Vagina (tissue), 2 donors: ENCODE measurements at regions not wholly inside any gene's neighbourhood (a gene's known extent, or its start where the extent isn't known, plus 50 kb on each side); places are given as distances from the start of the nearest gene placed in this dataset.

Source experiments
- POLR2AphosphoS5 ChIP-seq, 2 donors: sonication (generic); formaldehyde crosslinking; IDR thresholded peaks; one replicate each; pipeline ENCODE4 v1.9.0; 2017; ENCODE audit warnings: antibody characterized with exemption in 2 of 2, mild to moderate bottlenecking in 2 of 2, low read depth in 1 of 2; ENCODE audit not compliant: insufficient read depth in 1 of 2
- TF ChIP-seq, protein P1 (sequence below), 3 experiments: fragments of 450-650 bp in 2 of 3; fragments of 200-600 bp in 1 of 3; sonication (generic) in 1 of 3; IDR thresholded peaks; one replicate each; pipeline ENCODE4 v1.5.1; 2017 to 2019; ENCODE audit warnings: antibody characterized with exemption in 3 of 3, mild to moderate bottlenecking in 2 of 3, moderate library complexity in 2 of 3

DNA sequence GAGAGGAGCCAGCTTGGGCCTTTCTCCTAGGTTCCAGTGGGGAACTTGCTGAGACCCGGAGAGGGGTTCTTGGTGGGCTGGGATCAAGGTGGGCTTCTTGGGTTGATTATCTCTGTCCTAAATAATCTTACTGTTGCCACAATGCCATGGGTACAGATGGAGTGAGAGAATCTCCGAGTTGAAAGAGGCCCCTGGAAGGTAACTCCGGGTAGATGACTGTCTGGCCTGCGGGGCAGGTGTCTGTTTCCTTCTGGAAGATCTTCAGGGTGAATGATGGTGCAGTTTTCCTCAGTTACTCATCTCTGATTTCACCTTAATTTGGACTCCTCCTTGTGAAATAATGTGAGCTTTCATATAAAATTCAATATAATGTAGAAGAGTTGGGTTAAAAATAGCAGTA, 159.4 kb downstream of the ACTR3 start:
- TF ChIP-seq, protein P1, sequence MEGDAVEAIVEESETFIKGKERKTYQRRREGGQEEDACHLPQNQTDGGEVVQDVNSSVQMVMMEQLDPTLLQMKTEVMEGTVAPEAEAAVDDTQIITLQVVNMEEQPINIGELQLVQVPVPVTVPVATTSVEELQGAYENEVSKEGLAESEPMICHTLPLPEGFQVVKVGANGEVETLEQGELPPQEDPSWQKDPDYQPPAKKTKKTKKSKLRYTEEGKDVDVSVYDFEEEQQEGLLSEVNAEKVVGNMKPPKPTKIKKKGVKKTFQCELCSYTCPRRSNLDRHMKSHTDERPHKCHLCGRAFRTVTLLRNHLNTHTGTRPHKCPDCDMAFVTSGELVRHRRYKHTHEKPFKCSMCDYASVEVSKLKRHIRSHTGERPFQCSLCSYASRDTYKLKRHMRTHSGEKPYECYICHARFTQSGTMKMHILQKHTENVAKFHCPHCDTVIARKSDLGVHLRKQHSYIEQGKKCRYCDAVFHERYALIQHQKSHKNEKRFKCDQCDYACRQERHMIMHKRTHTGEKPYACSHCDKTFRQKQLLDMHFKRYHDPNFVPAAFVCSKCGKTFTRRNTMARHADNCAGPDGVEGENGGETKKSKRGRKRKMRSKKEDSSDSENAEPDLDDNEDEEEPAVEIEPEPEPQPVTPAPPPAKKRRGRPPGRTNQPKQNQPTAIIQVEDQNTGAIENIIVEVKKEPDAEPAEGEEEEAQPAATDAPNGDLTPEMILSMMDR (IDR thresholded peaks at IDR 0.05), result no peak
- TF ChIP-seq POLR2AphosphoS5 (IDR thresholded peaks at IDR 0.05; ENCODE audit: insufficient read depth in 1 of 2, low read depth in 1 of 2), result no peak
